Upper lobe of left lung (tissue), 4 donors: ENCODE measurements at regions not wholly inside any gene's neighbourhood (a gene's known extent, or its start where the extent isn't known, plus 50 kb on each side); places are given as distances from the start of the nearest gene placed in this dataset.

Experiments used
- EP300 ChIP-seq, 4 donors: sonication (generic); formaldehyde crosslinking; IDR thresholded peaks; one replicate each; pipeline ENCODE4 v1.5.1; 2017; ENCODE audit warnings: antibody characterized with exemption in 4 of 4, control low read depth in 2 of 4
- POLR2A ChIP-seq, 4 donors: fragments of 450-650 bp; IDR thresholded peaks; one replicate each; pipeline ENCODE4 v1.5.1; 2016 to 2017; ENCODE audit warnings: antibody characterized with exemption in 4 of 4, mild to moderate bottlenecking in 2 of 4
- POLR2AphosphoS5 ChIP-seq, 2 donors: sonication (generic); formaldehyde crosslinking; IDR thresholded peaks; one replicate each; pipeline ENCODE4 v1.5.1; 2017; ENCODE audit warnings: antibody characterized with exemption in 2 of 2
- TF ChIP-seq, protein P1 (sequence below), 6 experiments: fragments of 450-650 bp in 4 of 6; fragments of 200-600 bp in 2 of 6; sonication (generic) in 2 of 6; IDR thresholded peaks; one replicate each; pipeline ENCODE4 v1.5.1; 2016 to 2019; ENCODE audit warnings: antibody characterized with exemption in 6 of 6

DNA sequence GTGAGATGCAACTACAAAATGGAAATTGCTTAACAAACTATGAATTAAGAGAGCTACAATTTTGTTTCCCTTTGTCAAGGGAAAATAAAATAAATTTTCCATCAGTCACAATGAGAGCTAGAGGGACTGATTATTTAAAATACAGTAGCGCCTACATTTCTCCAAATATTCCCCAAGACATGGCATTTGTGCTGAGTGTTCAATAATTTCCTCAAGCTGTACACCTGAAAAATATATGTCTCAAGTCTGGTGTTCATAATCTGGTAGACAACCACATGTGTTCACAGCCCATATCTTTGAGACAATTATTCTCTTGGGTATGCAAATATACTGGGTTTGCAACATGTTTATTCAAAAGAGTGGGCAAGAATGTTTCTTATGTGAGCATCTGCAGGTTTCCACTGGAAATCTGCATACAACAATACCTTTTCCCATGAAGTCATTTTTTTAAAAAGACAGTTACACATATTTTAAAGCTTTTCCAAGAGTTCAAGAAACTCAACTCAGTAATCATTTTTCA is 240.1 kb upstream of the VRK2 start:
- TF ChIP-seq, protein P1, sequence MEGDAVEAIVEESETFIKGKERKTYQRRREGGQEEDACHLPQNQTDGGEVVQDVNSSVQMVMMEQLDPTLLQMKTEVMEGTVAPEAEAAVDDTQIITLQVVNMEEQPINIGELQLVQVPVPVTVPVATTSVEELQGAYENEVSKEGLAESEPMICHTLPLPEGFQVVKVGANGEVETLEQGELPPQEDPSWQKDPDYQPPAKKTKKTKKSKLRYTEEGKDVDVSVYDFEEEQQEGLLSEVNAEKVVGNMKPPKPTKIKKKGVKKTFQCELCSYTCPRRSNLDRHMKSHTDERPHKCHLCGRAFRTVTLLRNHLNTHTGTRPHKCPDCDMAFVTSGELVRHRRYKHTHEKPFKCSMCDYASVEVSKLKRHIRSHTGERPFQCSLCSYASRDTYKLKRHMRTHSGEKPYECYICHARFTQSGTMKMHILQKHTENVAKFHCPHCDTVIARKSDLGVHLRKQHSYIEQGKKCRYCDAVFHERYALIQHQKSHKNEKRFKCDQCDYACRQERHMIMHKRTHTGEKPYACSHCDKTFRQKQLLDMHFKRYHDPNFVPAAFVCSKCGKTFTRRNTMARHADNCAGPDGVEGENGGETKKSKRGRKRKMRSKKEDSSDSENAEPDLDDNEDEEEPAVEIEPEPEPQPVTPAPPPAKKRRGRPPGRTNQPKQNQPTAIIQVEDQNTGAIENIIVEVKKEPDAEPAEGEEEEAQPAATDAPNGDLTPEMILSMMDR (IDR thresholded peaks at IDR 0.05) = no peak
- TF ChIP-seq POLR2A (IDR thresholded peaks at IDR 0.05) (no peak), EP300 (IDR thresholded peaks at IDR 0.05) (no peak), POLR2AphosphoS5 (IDR thresholded peaks at IDR 0.05) (no peak)
